CD4-positive, alpha-beta T cell (primary cell): ENCODE measurements at regions not wholly inside any gene's neighbourhood (a gene's known extent, or its start where the extent isn't known, plus 50 kb on each side); places are given as distances from the start of the nearest gene placed in this dataset.
A peak's percentile ranks its signal among the peaks of the same experiment; 100 is the strongest.
"Not testable (repeated sequence)": the region's sequence is repeated elsewhere in the genome, so short reads cannot be mapped to it uniquely, and the experiment has no call there.

ENCODE experiments used
- ATAC-seq: fragments of 200-7000 bp; cut with Tn5 transposase; one replicate; pipeline ENCODE4 v1.10.0; 2022; ENCODE audit warnings: mild to moderate bottlenecking; ENCODE audit not compliant: poor library complexity
- CTCF ChIA-PET: fragments of 350-600 bp; sonication (Branson Sonifier 250); formaldehyde crosslinking; loops from one replicate; lab custom pipeline; 2021; ENCODE audit warnings: antibody characterized with exemption, inconsistent platforms; lab: Charles Lee
- POLR2A ChIA-PET: fragments of 350-600 bp; sonication (Branson Sonifier 250); formaldehyde crosslinking; loops from one replicate; lab custom pipeline; 2021; ENCODE audit warnings: antibody characterized with exemption, inconsistent platforms; lab: Charles Lee
- DNase-seq, 14 experiments: peaks; one replicate each; pipeline ENCODE4 v3.0.0-alpha.2; 2013 to 2020; ENCODE audit warnings: mixed read lengths in 2 of 14
- H3K27ac ChIP-seq, 2 donors: one replicate each; pipeline versions ENCODE4 v1.5.1 to v1.7.0; 2013; ENCODE audit warnings: low read length in 2 of 2, low read depth in 1 of 2, mild to moderate bottlenecking in 1 of 2
- H3K27me3 ChIP-seq, 2 experiments: 1 replicate in 1 of 2; 2 replicates in 1 of 2; pipeline versions ENCODE4 v1.6.1 to v1.7.0; 2013; ENCODE audit warnings: low read length in 2 of 2, control low read depth in 1 of 2, mild to moderate bottlenecking in 1 of 2, moderate library complexity in 1 of 2; ENCODE audit not compliant: insufficient read depth in 2 of 2, control insufficient read depth in 1 of 2
- H3K36me3 ChIP-seq: one replicate; pipeline ENCODE4 v1.6.1; 2013; ENCODE audit warnings: low read length, control low read depth; ENCODE audit not compliant: insufficient read depth
- H3K4me1 ChIP-seq: one replicate; pipeline ENCODE4 v1.6.1; 2013; ENCODE audit warnings: low read length, control low read depth; ENCODE audit not compliant: insufficient read depth
- H3K4me3 ChIP-seq: one replicate; pipeline ENCODE4 v1.5.1; 2013; ENCODE audit warnings: mild to moderate bottlenecking, low read length, moderate library complexity
- H3K9me3 ChIP-seq, 2 experiments: 1 replicate in 1 of 2; 2 replicates in 1 of 2; pipeline versions ENCODE4 v1.6.1 to v1.7.0; 2013; ENCODE audit warnings: low read length in 2 of 2, mild to moderate bottlenecking in 2 of 2, control low read depth in 1 of 2, moderate library complexity in 1 of 2; ENCODE audit not compliant: control insufficient read depth in 1 of 2, insufficient read depth in 1 of 2
- H3K27ac Mint-ChIP-seq: one replicate; pipeline ENCODE4 v1.8.0; 2020; ENCODE audit warnings: mixed read lengths
- H3K27me3 Mint-ChIP-seq: one replicate; pipeline ENCODE4 v1.8.0; 2021; ENCODE audit warnings: mixed read lengths
- H3K36me3 Mint-ChIP-seq: one replicate; pipeline ENCODE4 v1.8.0; 2021; ENCODE audit warnings: low read depth, mixed read lengths
- H3K4me1 Mint-ChIP-seq: one replicate; pipeline ENCODE4 v1.8.0; 2021; ENCODE audit warnings: low read depth, mixed read lengths
- H3K4me3 Mint-ChIP-seq: one replicate; pipeline ENCODE4 v1.8.0; 2020; ENCODE audit warnings: mild to moderate bottlenecking, mixed read lengths
- H3K9me3 Mint-ChIP-seq: one replicate; pipeline ENCODE4 v1.8.0; 2020; ENCODE audit warnings: mixed read lengths
- intact Hi-C, 2 experiments: fragments of 100-400 bp; cut with DNase I in 1 of 2; cut with micrococcal nuclease in 1 of 2; formaldehyde crosslinking; loops; one replicate each; pipeline versions ENCODE4 v1.15.1 to v1.9.0; 2023 to 2025; cut with DNase I, micrococcal nuclease

DNA sequence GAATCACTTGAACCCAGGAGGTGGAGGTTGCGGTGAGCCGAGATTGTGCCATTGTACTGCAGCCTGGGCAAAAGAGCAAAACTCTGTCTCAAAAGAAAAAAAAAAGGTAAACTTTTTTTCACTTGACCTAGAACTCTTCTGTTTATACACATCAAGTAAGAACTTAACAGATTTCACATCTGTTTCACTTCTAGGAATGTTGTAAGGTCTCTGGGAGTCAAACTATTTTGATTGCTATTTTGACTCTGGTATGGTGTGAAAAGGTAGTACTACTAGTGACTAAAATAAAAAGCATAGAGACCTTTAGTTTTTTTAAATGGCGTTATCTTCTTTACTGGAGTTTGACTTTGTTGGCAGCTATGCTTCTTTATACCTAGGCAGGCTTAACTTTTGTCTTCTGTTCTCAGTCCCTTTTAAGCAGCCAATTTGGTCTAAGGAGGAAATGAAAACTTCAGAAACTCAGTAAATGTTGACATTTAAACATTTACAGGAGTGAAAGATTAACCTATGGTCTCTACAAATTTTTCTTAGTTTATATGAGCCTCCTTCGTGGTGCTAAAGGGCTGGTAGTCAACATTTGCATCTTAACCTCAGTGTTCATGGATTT lies 84.7 kb downstream of the METTL2B start:
- POLR2A ChIA-PET, H3K4me3 Mint-ChIP-seq, H3K27me3 ChIP-seq, H3K4me1 ChIP-seq, H3K4me3 ChIP-seq, ATAC-seq, H3K27ac ChIP-seq, DNase-seq, H3K9me3 Mint-ChIP-seq, H3K27me3 Mint-ChIP-seq, intact Hi-C loops, H3K9me3 ChIP-seq, CTCF ChIA-PET: not testable (repeated sequence)
- H3K27ac Mint-ChIP-seq: peak overlapping the region; percentile 40
- peaks cover 34% of the 10 kb centered on the region for H3K4me1 Mint-ChIP-seq
- H3K36me3 ChIP-seq: peaks cover 10% of the 10 kb centered on the region
- H3K36me3 Mint-ChIP-seq: peaks cover 59% of the 10 kb centered on the region

DNA sequence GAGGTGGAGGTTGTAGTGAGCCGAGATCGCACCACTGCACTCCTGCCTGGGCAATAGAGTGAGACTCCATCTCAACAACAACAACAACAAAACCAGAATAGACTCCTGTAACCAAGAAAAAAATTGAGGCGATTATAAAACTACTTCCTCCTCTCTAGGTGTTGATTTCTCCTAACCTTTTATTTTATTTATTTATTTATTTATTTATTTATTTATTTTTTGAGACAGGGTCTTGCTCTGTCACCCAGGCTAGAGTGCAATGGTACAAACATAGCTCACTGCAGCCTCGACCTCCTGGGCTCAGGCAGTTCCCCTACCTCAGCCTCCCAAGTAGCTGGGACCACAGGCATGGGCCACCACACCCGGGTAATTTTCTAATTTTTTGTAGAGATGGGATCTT lies 86.2 kb downstream of the METTL2B start:
- H3K27me3 ChIP-seq, DNase-seq, POLR2A ChIA-PET, H3K27me3 Mint-ChIP-seq, ATAC-seq, CTCF ChIA-PET, intact Hi-C loops, H3K4me3 ChIP-seq, H3K9me3 Mint-ChIP-seq, H3K4me1 ChIP-seq, H3K27ac Mint-ChIP-seq, H3K9me3 ChIP-seq, H3K4me3 Mint-ChIP-seq, H3K27ac ChIP-seq: not testable (repeated sequence)
- peaks cover 34% of the 10 kb centered on the region for H3K4me1 Mint-ChIP-seq
- peaks cover 10% of the 10 kb centered on the region for H3K36me3 ChIP-seq
- peaks cover 56% of the 10 kb centered on the region for H3K36me3 Mint-ChIP-seq

DNA sequence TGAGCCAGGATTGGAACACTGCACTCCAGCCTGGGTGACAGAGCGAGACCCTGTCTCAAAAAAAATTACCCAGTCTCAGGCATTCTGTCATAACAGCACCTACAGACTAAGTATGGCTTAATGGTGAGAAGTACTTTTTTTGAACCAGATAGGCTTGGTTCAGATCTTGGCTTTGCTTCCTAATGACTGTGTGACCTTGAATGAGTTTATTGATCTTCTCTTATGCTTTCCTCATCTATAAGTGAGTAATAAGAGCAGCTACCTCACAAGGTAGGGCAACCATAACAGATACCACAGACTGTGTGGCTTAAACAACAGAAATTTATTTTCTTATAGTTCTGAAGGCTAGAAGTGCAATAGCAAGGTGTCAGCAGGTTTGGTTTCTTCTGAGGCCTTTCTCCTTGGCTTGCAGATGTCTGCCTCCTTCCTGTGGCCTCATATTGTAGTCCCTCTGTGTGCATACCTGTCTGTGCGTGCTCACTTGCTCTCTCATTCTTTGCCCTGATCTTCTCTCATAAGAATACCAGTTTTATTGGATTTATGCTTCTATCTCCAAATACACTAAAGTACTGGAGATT lies 87.7 kb downstream of the METTL2B start:
- H3K9me3 Mint-ChIP-seq, H3K27me3 Mint-ChIP-seq, H3K27ac ChIP-seq, H3K9me3 ChIP-seq, H3K4me1 ChIP-seq, H3K36me3 ChIP-seq, CTCF ChIA-PET, H3K4me3 ChIP-seq, intact Hi-C loops, H3K4me3 Mint-ChIP-seq, ATAC-seq, DNase-seq, H3K27me3 ChIP-seq, POLR2A ChIA-PET: not testable (repeated sequence)
- Mint-ChIP-seq H3K4me1 (peaks cover 37% of the 10 kb centered on the region), H3K27ac (peak overlapping the region; percentile 45), H3K36me3 (peaks cover 54% of the 10 kb centered on the region)

DNA sequence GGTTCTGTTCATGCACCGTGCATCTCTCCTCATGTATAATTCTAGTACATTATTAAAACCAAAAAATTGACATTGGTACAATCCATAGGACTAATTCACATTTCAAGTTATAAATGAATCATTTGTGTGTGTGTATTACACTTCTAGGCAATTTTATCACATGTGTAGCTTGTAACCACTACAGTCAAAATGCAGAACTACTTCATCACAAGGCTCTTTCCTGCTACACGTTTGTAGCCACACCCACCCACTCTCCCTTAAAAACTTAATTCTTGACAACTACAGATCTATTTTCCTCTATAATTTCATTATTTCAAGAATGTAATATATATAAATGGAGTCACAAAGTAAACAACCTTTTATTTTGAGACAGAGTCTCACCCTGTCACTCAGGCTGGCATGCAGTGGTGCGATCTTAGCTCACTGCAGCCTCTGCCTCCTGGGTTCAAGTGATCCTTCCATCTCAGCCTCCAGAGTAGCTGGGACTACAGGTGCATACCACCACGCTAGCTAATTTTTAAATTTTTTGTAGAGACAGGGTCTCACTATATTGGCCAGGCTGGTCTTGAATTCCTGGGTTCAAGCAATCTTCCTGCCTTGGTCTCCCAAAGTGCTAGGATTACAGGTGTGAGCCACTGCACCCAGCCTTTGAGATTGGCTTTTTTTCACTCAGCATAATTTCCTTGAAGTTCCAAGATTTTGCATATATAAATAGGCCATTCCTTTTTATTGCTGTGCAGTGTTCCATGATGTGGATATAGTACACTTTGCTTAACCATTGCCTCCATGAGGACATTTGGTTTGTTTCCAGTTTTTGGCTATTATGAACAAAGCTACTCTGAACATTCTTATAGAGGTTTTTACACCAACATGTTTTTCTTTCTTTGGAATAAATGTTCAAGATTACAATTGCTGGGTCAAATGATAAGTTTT lies 88.7 kb downstream of the METTL2B start:
- H3K4me3 Mint-ChIP-seq, H3K27me3 ChIP-seq, POLR2A ChIA-PET, CTCF ChIA-PET, H3K4me1 ChIP-seq, H3K36me3 ChIP-seq, H3K27ac ChIP-seq, ATAC-seq, H3K4me3 ChIP-seq, DNase-seq, intact Hi-C loops, H3K9me3 ChIP-seq, H3K9me3 Mint-ChIP-seq, H3K27me3 Mint-ChIP-seq: not testable (repeated sequence)
- Mint-ChIP-seq H3K36me3 (peaks cover 47% of the 10 kb centered on the region), H3K27ac (peak overlapping the region; percentile 45), H3K4me1 (peaks cover 33% of the 10 kb centered on the region)

DNA sequence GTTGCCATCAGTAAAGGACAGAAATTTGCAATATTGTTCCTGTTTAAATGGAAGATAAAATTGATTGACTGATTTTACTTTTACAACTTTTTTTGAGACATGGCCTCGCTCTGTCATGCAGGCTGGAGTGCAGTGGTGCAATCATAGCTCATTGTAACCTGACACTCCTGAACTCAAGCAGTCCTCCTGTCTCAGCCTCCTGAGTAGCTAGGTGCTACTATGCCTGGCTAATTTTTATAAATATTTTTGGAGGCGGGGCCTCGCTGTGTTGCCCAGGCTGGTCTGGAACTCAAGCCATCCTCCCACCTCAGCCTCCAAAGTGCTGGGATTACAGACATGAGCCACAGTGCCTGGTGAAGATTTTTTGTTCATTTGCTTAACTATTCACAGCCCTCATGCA lies 96.8 kb upstream of the GARIN1A start:
- H3K9me3 Mint-ChIP-seq, H3K4me1 Mint-ChIP-seq, H3K4me1 ChIP-seq, POLR2A ChIA-PET, H3K27ac ChIP-seq, H3K27me3 Mint-ChIP-seq, H3K27ac Mint-ChIP-seq, ATAC-seq, H3K27me3 ChIP-seq, H3K4me3 Mint-ChIP-seq, H3K9me3 ChIP-seq, intact Hi-C loops, H3K4me3 ChIP-seq, DNase-seq, CTCF ChIA-PET: not testable (repeated sequence)
- peaks cover 28% of the 10 kb centered on the region for H3K36me3 ChIP-seq
- H3K36me3 Mint-ChIP-seq: peaks cover 46% of the 10 kb centered on the region

DNA sequence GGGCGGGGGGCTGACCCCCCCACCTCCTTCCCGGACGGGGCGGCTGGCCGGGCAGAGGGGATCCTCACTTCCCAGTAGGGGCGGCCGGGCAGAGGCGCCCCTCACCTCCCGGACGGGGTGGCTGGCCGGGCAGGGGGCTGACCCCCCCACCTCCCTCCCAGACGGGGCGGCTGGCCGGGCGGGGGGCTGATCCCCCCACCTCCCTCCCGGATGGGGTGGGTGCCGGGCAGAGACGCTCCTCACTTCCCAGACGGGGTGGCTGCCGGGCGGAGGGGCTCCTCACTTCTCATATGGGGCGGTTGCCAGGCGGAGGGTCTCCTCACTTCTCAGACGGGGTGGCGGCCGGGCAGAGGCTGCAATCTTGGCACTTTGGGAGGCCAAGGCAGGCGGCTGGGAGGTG lies 95.1 kb upstream of the GARIN1A start:
- H3K4me3 Mint-ChIP-seq, H3K27me3 Mint-ChIP-seq, H3K9me3 Mint-ChIP-seq, H3K9me3 ChIP-seq, H3K27me3 ChIP-seq, H3K27ac Mint-ChIP-seq, CTCF ChIA-PET, H3K4me1 ChIP-seq, ATAC-seq, H3K4me1 Mint-ChIP-seq, DNase-seq, H3K4me3 ChIP-seq, POLR2A ChIA-PET, H3K27ac ChIP-seq, intact Hi-C loops: not testable (repeated sequence)
- H3K36me3 ChIP-seq: peaks cover 27% of the 10 kb centered on the region
- peaks cover 43% of the 10 kb centered on the region for H3K36me3 Mint-ChIP-seq
